ENCODE measurements at regions not wholly inside any gene's neighbourhood (a gene's known extent, or its start where the extent isn't known, plus 50 kb on each side); places are given as distances from the start of the nearest gene placed in this dataset.
"Not testable (repeated sequence)": the region's sequence is repeated elsewhere in the genome, so short reads cannot be mapped to it uniquely, and the experiment has no call there.

GRCh38 chr10:28991333-28992270, 297.3 kb upstream of the LYZL1 start:
- peak; percentile 7 to 11 for DNase-seq (ENCODE audit: low read depth in 2 of 2)

GRCh38 chr10:28993056-28993455, 295.8 kb upstream of the LYZL1 start:
- no peak for DNase-seq (ENCODE audit: low read depth in 2 of 2)

DNA sequence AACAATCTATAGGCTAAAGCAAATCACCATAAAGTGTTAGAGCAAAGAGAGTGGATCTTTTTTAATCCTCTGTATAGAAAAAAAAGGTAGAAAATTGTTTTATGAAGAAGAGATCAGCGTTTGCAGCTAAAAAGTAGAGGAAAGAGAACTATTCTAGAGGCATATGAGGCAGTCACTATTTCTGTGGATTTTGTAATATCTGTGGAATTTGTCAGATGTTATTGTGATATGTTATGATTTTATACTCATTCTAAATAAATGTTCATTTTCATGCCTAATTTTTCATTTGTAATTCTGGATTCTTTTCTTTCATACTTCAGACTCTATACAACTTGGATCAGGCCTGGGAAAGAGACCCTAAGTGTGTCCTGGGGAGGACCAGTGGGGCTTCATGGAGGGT, 295.0 kb upstream of the LYZL1 start:
- no peak for DNase-seq (ENCODE audit: low read depth in 2 of 2)

- not testable (repeated sequence) for DNase-seq (ENCODE audit: low read depth in 2 of 2)
These were observed 294.1 kb upstream of the LYZL1 start for GRCh38 chr10:28994802-28995201.

DNA sequence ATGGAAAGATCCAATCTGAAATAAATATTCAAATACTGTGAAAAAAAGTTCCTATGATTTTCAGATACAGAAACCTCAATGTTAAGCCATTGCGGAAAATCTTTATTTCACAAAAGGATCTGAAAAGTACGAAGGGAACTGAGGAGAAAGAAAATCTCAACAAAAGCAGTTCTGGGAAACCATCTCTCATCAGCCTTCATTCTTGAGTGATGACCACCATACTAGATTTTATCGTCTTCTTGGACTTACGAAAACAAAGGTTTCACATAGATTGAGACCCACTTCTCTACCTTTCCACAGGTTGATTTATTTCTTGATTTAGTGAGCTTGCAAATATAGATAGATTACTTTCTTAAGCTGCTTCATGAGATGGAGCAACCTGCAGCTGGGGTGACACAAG, 293.4 kb upstream of the LYZL1 start:
- DNase-seq (ENCODE audit: low read depth in 2 of 2), result no peak

DNA sequence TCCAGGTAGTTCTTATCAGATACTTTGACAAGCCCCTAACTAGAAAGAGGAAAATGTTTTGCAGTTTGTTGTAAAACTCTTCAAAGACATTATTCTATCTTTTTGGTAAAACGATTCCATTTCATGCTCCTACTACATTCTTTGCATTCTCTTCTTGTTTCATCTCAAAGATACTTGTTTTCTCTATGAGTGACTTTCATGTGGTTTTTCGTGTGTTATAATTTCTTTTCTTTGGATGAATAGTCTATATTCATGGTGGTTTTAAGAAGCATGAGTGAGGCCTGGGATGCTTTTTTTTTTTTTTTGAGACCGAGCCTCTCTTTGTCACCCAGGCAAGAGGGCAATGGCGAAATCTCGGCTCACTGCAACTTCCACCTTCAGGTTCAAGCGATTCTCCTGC, 292.5 kb upstream of the LYZL1 start:
- no peak for DNase-seq (ENCODE audit: low read depth in 2 of 2)

DNA sequence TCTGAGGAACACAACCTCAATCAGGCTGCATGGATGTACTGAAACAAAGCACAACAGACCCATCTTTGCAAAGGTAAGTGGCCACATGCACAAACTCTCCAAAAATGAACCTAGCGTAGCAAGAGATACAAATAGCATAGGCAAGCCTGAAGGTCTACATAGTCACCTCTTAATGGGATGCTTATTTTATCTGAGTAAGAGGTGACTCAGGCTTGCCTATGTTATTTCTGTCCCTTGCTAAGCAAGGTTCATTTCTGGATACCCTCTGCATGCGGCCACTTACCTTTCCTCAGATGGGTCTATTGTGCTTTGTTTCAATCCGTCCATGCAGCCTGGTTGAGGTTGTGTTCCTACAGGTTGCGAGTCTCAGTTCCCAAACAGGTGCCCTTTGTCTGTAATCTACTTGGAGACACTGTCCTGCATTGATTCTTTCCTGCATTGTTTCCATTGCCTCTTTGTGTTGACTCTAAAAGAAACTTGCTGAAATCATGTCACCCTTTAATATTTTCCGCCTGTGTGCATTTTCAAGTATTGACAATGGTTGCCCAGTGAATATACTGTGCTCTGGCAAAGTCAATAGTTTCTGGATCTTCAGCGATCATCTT, 291.8 kb upstream of the LYZL1 start:
- DNase-seq (ENCODE audit: low read depth in 2 of 2), result no peak

DNA sequence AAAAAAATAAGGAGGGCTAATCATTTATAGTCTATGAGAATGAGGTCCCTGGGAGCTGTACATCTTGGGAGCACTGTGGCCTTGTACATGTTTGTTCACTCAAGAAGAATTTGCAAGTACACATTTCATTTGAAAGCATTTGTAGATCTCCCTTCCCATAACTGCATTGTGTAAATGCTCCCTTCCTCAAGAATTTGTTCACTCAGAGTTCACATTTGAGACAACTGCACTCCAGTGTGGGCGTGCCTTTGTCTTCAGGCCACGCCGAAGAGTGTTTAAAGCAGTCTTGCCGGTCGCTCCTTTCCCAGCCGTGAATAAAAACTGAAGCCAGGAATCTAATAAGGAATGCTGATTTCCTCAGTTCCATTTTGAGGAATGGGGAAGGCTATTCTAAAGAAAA, 291.1 kb upstream of the LYZL1 start:
- DNase-seq (ENCODE audit: low read depth in 2 of 2), result no peak

GRCh38 chr10:29001801-29002200, 287.1 kb upstream of the LYZL1 start:
- DNase-seq (ENCODE audit: low read depth in 2 of 2), result no peak

- DNase-seq (ENCODE audit: low read depth in 2 of 2), result not testable (repeated sequence)
These were observed 285.9 kb upstream of the LYZL1 start for GRCh38 chr10:29003014-29003413.

GRCh38 chr10:29005988-29006387, 282.9 kb upstream of the LYZL1 start:
- DNase-seq (ENCODE audit: low read depth in 2 of 2), result no peak

- DNase-seq (ENCODE audit: low read depth in 2 of 2), result no peak
These were observed 281.5 kb upstream of the LYZL1 start for GRCh38 chr10:29007370-29007747.

DNA sequence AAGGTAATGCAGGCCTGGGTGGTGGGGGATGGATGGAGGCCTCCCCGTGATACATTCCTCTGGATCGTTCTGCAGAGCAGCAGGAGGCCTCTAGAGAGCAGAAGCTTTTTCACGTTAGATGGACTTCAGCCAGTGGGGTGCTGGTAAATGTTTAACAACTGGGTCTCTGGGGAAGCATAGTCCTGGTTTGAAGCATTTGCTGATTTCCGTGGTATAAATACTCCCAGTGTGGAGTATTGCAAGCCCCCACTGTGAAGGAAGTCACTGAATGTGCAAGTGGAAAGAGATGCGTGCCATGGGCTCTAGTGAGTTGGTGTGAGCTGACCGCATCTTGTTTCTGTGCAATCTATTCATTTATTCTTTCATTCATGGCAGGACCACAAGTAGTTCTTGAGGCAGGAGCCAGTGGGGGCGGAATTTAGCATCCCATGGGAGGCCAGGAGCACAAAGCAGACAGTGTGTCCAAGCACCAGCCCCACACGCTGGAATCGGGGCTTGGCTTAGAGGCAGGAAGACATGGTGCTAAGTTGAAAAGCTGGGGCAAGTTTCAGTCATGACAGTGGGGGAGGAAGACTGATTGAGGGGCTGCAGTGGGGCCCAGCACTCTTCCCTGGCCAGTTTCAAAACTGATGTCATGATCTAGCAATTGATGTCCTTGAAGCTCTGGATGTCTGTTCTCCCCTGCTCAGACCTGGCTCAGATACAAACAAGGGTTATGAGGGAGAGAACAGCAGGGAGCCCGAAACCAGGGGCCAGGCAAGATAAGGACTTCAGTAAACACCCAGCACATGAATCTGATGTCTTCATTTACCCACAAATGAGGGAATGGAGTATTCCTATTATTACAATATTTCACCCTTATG, 280.9 kb upstream of the LYZL1 start:
- DNase-seq (ENCODE audit: low read depth in 2 of 2), result no peak

GRCh38 chr10:29009464-29009863, 279.4 kb upstream of the LYZL1 start:
- DNase-seq (ENCODE audit: low read depth in 2 of 2), result no peak

GRCh38 chr10:29011516-29011915, 277.4 kb upstream of the LYZL1 start:
- DNase-seq (ENCODE audit: low read depth in 2 of 2), result no peak

GRCh38 chr10:29012926-29013554, 275.8 kb upstream of the LYZL1 start:
- no peak for DNase-seq (ENCODE audit: low read depth in 2 of 2)

DNA sequence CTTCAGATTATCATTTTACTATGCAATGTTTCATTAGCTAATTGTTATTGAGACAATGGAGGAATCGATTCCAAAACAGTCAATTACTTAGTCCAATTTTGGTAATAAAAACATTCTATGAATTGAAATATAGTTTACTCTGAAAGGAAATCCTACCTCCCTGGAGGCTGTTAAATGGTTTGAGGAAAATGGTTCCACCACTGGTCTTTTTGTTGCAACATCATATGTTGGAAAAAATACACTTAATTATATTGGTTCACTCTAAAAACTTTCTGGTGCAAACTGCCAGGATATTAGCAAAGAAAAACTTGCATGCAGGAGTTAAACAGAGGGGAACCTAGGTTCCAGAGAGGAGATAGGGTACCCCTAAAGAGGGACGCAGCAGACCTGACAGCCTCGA, 267.3 kb upstream of the LYZL1 start:
- DNase-seq (ENCODE audit: low read depth in 2 of 2), result no peak

DNA sequence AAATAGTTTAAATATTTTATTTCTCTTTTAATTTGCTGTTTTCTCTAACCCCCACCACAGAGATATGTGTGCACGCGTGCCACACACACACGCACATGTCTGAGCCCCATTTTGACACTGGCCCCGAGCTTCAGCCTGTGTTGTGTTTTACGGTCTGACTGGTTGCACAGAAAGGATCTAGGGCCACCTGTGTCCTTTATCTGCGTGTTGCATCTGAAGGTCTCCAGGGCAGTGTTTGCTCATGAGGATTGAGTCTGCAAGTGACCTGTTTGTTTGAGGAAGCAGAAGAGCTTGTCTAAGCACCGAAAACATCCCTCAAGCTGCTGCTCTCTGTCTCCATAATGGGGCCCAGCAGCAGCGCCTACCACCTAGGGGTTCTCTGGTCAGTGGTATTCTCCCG, 266.4 kb upstream of the LYZL1 start:
- no peak for DNase-seq (ENCODE audit: low read depth in 2 of 2)

DNA sequence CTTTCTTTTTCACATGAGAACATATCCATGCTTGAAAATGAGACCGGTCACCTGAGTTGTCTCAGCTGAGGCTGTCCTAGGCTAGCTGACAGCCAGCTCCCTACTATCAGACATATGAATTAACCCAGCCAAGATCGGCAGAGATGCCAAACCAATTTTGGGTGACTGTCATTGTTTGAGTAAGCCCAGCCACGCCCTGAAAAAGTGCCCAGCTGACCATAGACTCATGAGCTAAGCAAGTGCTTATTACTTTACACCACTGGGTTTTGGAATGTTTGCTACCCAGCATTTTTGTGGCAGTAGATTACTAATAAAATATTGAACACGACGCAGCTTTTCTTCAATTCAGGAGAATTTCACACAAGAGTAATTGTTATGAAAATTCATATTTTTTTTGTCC, 265.2 kb upstream of the LYZL1 start:
- no peak for DNase-seq (ENCODE audit: low read depth in 2 of 2)

- no peak for DNase-seq (ENCODE audit: low read depth in 2 of 2)
These were observed 262.6 kb upstream of the LYZL1 start for GRCh38 chr10:29026065-29026797.

Data from stimulated activated CD4-positive, alpha-beta T cell treated with anti-CD3 and anti-CD28 coated beads, Interleukin-15, amount 100 ng/mL, for 48 hours (primary cell).